SU-DHL-6 (cell line): ENCODE measurements at regions not wholly inside any gene's neighbourhood (a gene's known extent, or its start where the extent isn't known, plus 50 kb on each side); places are given as distances from the start of the nearest gene placed in this dataset.

ENCODE experiments used
- CTCF ChIP-seq: fragments of 200-600 bp; sonication (generic); IDR thresholded peaks from one replicate; pipeline ENCODE4 v1.5.1; 2017; ENCODE audit warnings: antibody characterized with exemption, mild to moderate bottlenecking, low read length, moderate library complexity; ENCODE audit not compliant: insufficient read depth, poor library complexity, severe bottlenecking
- EZH2phosphoT487 ChIP-seq: fragments of 200-600 bp; sonication (generic), shearing (Covaris generic); conservative IDR thresholded peaks from 2 replicates; pipeline ENCODE4 v1.6.1; 2018; ENCODE audit warnings: mild to moderate bottlenecking, antibody characterized with exemption, low read length, moderate library complexity, mixed read lengths

GRCh38 chr2:239583171-239583878 is 182.5 kb upstream of the HDAC4 start:
- no peak for TF ChIP-seq CTCF
- no peak for TF ChIP-seq EZH2phosphoT487
